Body of pancreas (tissue), 4 donors: ENCODE measurements at regions not wholly inside any gene's neighbourhood (a gene's known extent, or its start where the extent isn't known, plus 50 kb on each side); places are given as distances from the start of the nearest gene placed in this dataset.

ENCODE experiments used
- ATAC-seq: fragments of 150-250 bp; one replicate; pipeline ENCODE4 v1.9.1; 2016
- DNase-seq, 4 donors: peaks; one replicate each; pipeline ENCODE4 v3.0.0-alpha.2; 2019
- H3K27ac ChIP-seq, 4 donors: fragments of 200-600 bp; sonication (generic); 1 replicate in 3 of 4; 2 replicates in 1 of 4; pipeline versions ENCODE4 v1.5.1 to v1.6.1; 2016 to 2019; ENCODE audit warnings: mild to moderate bottlenecking in 1 of 4, mixed read lengths in 1 of 4, moderate library complexity in 1 of 4
- H3K27me3 ChIP-seq, 2 donors: fragments of 200-600 bp; sonication (generic); one replicate each; pipeline ENCODE4 v1.6.0; 2016; ENCODE audit warnings: mild to moderate bottlenecking in 1 of 2
- H3K36me3 ChIP-seq, 2 donors: fragments of 200-600 bp; sonication (generic); replicated peaks in 1 of 2; 2 replicates each; pipeline ENCODE4 v1.5.1; 2016; ENCODE audit warnings: low read depth in 2 of 2; ENCODE audit not compliant: insufficient read depth in 1 of 2
- H3K4me1 ChIP-seq: fragments of 200-600 bp; sonication (generic); one replicate; pipeline ENCODE4 v1.6.0; 2016
- H3K4me3 ChIP-seq, 2 donors: fragments of 200-600 bp; sonication (generic); 1 replicate in 1 of 2; 2 replicates in 1 of 2; pipeline ENCODE4 v1.5.1; 2016 to 2019
- H3K9me3 ChIP-seq, 3 donors: fragments of 200-600 bp; sonication (generic); 1 replicate in 2 of 3; 2 replicates in 1 of 3; pipeline ENCODE4 v1.5.1; 2016
- POLR2A ChIP-seq, 3 donors: fragments of 450-650 bp; IDR thresholded peaks; one replicate each; pipeline ENCODE4 v1.6.1; 2016; ENCODE audit warnings: antibody characterized with exemption in 3 of 3, mild to moderate bottlenecking in 2 of 3
- WGBS, 2 donors: methylation state at CpG; one replicate each; pipeline ENCODE4 v1.1.5; 2017; 5-methylcytosine and 5-hydroxymethylcytosine counted together
- intact Hi-C: fragments of 100-400 bp; cut with DNase I; formaldehyde crosslinking; loops from one replicate; pipeline ENCODE4 v1.15.1; 2023
- TF ChIP-seq, protein P1 (sequence below), 7 experiments: fragments of 450-650 bp in 4 of 7; fragments of 200-600 bp in 3 of 7; sonication (generic) in 3 of 7; IDR thresholded peaks; one replicate each; pipeline ENCODE4 v1.5.1; 2016 to 2019; ENCODE audit warnings: antibody characterized with exemption in 7 of 7

DNA sequence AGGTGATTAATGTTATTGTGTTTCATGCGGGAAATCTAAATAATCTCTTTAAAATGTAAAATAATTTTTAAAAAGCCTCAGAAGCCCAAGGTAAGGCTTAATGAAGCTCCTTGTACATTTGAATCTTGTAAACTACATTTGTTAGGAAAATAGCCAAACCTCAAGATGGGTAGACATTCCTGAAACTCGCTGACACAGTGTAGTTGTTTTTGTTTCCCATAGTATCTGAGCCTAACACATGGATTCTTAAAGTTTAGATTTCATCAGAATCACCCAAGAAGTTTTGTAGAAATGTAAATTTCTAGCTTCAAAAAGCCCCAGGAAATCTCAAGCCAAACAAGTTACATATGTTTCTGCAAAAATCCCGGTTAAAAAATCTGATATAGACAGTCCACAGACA is 1221.1 kb upstream of the ACVR2A start:
- WGBS, 2 donors = 75 to 82% methylated on average over 3 of the region's 3 CpGs
- DNase-seq (no peak), ATAC-seq (no peak)
- H3K4me1 ChIP-seq = no peaks in the 10 kb centered on the region
- H3K4me3 ChIP-seq = no peak overlapping the region
- H3K27me3 ChIP-seq = no peaks in the 10 kb centered on the region
- H3K27ac ChIP-seq = no peak overlapping the region
- TF ChIP-seq POLR2A (IDR thresholded peaks at IDR 0.05) = no peak
- TF ChIP-seq, protein P1, sequence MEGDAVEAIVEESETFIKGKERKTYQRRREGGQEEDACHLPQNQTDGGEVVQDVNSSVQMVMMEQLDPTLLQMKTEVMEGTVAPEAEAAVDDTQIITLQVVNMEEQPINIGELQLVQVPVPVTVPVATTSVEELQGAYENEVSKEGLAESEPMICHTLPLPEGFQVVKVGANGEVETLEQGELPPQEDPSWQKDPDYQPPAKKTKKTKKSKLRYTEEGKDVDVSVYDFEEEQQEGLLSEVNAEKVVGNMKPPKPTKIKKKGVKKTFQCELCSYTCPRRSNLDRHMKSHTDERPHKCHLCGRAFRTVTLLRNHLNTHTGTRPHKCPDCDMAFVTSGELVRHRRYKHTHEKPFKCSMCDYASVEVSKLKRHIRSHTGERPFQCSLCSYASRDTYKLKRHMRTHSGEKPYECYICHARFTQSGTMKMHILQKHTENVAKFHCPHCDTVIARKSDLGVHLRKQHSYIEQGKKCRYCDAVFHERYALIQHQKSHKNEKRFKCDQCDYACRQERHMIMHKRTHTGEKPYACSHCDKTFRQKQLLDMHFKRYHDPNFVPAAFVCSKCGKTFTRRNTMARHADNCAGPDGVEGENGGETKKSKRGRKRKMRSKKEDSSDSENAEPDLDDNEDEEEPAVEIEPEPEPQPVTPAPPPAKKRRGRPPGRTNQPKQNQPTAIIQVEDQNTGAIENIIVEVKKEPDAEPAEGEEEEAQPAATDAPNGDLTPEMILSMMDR (IDR thresholded peaks at IDR 0.05) = no peak
- intact Hi-C loops = no loop called here
- no peaks in the 10 kb centered on the region for H3K9me3 ChIP-seq
- H3K36me3 ChIP-seq = no peaks in the 10 kb centered on the region

DNA sequence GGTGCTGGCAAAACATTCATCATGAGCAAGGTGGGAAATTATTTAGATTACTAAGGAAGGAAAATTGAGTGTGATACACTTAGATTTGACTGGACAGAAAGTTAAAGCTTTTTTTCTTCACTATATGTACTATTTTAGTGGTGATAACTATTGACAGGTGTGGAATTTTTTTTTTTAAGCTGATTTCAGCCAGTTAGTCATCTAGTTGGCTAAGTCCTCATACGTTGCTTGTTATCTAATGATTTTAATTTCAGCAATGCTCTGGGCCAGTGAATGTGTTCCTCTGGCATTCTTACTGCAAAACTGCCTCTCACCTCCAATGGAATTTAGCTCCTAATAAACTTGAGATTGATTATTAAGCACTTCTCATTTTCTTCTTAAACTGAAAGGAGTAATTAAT is 1223.2 kb upstream of the ACVR2A start:
- TF ChIP-seq, protein P1 (IDR thresholded peaks at IDR 0.05) = no peak
- no peak for TF ChIP-seq POLR2A (IDR thresholded peaks at IDR 0.05)
- Histone ChIP-seq H3K27me3 (no peaks in the 10 kb centered on the region), H3K36me3 (no peaks in the 10 kb centered on the region), H3K4me3 (no peak overlapping the region), H3K27ac (no peak overlapping the region), H3K4me1 (no peaks in the 10 kb centered on the region), H3K9me3 (no peaks in the 10 kb centered on the region)
- intact Hi-C loops = no loop called here
- ATAC-seq = no peak
- WGBS, 2 donors = 19 to 26% methylated on average over 1 of the region's 1 CpG
- no peak for DNase-seq

DNA sequence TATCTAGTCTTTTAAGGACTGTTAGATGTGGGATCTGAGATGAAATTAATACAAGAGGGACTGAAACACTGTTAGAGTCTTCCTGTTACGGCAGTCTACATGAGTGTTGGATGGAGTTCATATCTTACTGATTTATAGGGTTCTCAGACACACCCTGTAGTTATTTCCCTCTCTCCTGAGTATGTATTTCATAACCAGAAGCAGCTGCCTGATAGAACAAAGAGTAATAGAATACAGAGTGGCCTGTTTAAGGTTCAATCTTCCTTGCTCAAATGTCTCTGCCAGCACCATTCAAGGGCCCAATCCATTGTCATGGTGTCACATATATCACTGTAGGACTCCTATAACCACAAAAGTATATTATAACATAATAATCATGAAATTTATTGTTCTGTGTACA is 1229.1 kb upstream of the ACVR2A start:
- H3K27me3 ChIP-seq = no peaks in the 10 kb centered on the region
- WGBS, 2 donors = 80 to 85% methylated on average over 1 of the region's 1 CpG
- no peak overlapping the region for H3K4me3 ChIP-seq
- no peaks in the 10 kb centered on the region for H3K36me3 ChIP-seq
- H3K27ac ChIP-seq = no peak overlapping the region
- intact Hi-C loops = no loop called here
- DNase-seq (no peak), ATAC-seq (no peak)
- no peak for TF ChIP-seq POLR2A (IDR thresholded peaks at IDR 0.05)
- TF ChIP-seq, protein P1 (IDR thresholded peaks at IDR 0.05) = no peak
- no peaks in the 10 kb centered on the region for H3K9me3 ChIP-seq
- no peaks in the 10 kb centered on the region for H3K4me1 ChIP-seq

DNA sequence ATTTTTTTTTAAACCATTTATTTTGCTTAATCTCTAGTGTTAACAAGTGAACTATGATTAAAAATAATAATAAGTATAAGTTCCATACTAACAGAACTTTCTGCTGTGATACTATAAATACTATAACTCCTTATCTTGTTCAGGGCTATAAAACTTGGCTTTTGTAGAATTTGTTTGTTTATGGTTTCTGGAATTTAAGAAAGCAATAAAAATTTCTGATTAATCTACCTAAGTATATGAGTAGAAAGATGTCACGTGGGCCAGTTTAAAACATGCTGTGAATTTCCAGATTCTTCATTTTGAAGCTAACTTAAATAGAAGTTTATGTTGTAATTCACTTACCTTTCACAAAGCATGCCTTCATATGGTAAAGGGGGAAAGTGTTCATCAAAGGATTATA is 1236.3 kb upstream of the ACVR2A start:
- 47 to 50% methylated on average over 1 of the region's 1 CpG for WGBS, 2 donors
- H3K4me3 ChIP-seq = no peak overlapping the region
- H3K27ac ChIP-seq = no peak overlapping the region
- H3K27me3 ChIP-seq = no peaks in the 10 kb centered on the region
- intact Hi-C loops = no loop called here
- DNase-seq (no peak), ATAC-seq (no peak)
- no peaks in the 10 kb centered on the region for H3K36me3 ChIP-seq
- TF ChIP-seq, protein P1 (IDR thresholded peaks at IDR 0.05) = no peak
- no peak for TF ChIP-seq POLR2A (IDR thresholded peaks at IDR 0.05)
- H3K9me3 ChIP-seq = no peaks in the 10 kb centered on the region
- no peaks in the 10 kb centered on the region for H3K4me1 ChIP-seq

DNA sequence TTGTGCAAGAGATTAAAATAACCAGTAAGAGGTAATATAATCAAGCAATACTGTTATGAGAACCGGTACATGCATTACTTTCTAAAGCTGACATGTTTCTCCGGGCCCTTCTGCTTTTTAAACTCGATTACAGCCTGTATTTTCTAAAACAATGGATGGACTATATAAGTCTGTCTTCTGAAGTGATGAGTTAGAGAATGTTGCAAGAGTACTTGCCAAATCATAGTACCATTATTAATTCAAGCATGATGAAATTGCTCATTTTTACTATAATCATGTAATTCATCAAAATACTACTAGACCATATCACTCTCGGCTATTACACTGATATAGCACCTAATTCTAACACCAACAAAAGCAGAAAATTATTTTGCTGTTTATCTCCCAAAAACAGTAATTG is 1240.3 kb upstream of the ACVR2A start:
- no peak overlapping the region for H3K4me3 ChIP-seq
- DNase-seq (no peak), ATAC-seq (no peak)
- no peaks in the 10 kb centered on the region for H3K9me3 ChIP-seq
- no peaks in the 10 kb centered on the region for H3K4me1 ChIP-seq
- intact Hi-C loops = no loop called here
- no peak for TF ChIP-seq POLR2A (IDR thresholded peaks at IDR 0.05)
- TF ChIP-seq, protein P1 (IDR thresholded peaks at IDR 0.05) = no peak
- WGBS, 2 donors = 74 to 86% methylated on average over 4 of the region's 4 CpGs
- no peaks in the 10 kb centered on the region for H3K27me3 ChIP-seq
- H3K36me3 ChIP-seq = no peaks in the 10 kb centered on the region
- H3K27ac ChIP-seq = no peak overlapping the region
